Heart left ventricle (tissue), 13 donors: ENCODE measurements at regions not wholly inside any gene's neighbourhood (a gene's known extent, or its start where the extent isn't known, plus 50 kb on each side); places are given as distances from the start of the nearest gene placed in this dataset.

Source experiments
- CTCF ChIP-seq, 12 donors: fragments of 200-600 bp; sonication (generic) in 4 of 12; IDR thresholded peaks; one replicate each; pipeline versions ENCODE4 v1.5.0 to v1.8.0; 2018 to 2022; ENCODE audit warnings: antibody characterized with exemption in 12 of 12, mild to moderate bottlenecking in 5 of 12
- POLR2A ChIP-seq, 2 donors: fragments of 450-650 bp; IDR thresholded peaks; one replicate each; pipeline ENCODE4 v1.6.1; 2017; ENCODE audit warnings: antibody characterized with exemption in 2 of 2, mild to moderate bottlenecking in 2 of 2, moderate library complexity in 2 of 2
- donor health status: ischemic (EF 13 %, LVEDD 7.1; RV severe dilation, severe dysfunction).
- donor health status: DM: no; HTN: yes; CAD: no.
- donor health status: DM: no; HTN: no; CAD: no.
- donor health status: ischemic (EF 25% LVEDD 6.9; RV normal size, moderate dysfunction).
- donor health status: ischemic (EF 25% LVEDD 5.7; RV mildly dilated, moderate dysfunction).
- donor health status: ischemic (EF 35%, LVEDD 5.7; RV mildly dilated, moderate dysfunction).
- donor health status: nonischemic (EF 11% LVEDD 7.7; RV severe dilation, severe dysfunction).
- donor health status: DM: yes; HTN: yes; CAD: no.
- donor health status: PGD.
- donor health status: ischemic (EF 29% LVEDD 5.4; RV normal size, mild dysfunction).
- donor health status: nonischemic (EF 23%, LVEDD 6.1; RV moderate dilation, normal function).

DNA sequence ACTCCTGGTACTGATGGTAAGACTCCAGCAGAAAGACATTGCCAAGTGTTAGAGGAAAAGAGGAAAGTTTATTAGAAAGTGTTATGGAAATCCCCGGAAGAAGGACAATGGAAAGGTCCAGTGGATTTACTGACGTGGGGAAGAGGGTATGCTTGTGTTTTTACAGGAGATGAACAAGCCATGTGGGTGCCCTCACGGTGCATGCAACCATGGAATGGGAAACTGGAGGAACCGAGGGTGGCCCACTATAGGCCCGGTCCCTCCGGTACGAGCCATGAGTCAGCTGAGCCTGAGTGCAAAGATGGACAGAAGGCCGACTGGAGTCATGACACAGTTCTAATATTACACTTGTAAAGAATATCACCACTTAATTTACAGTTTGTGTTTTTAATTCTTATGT lies 123.3 kb upstream of the ZCCHC13 start:
- TF ChIP-seq POLR2A (IDR thresholded peaks at IDR 0.05) (no peak), CTCF (IDR thresholded peaks at IDR 0.05) (no peak)
